SK-N-SH (cell line): ENCODE measurements at regions not wholly inside any gene's neighbourhood (a gene's known extent, or its start where the extent isn't known, plus 50 kb on each side); places are given as distances from the start of the nearest gene placed in this dataset.

ENCODE experiments used
- CTCF ChIA-PET: fragments of 300-600, 350-600 bp; formaldehyde crosslinking; extraction: SDS; loops from one replicate; lab custom pipeline; 2021; lab: Yijun Ruan, JAX
- POLR2A ChIA-PET: fragments of 350-600 bp; sonication (Branson Sonifier 250); formaldehyde crosslinking; extraction: SDS; loops from one replicate; lab custom pipeline; 2020; ENCODE audit warnings: antibody characterized with exemption, inconsistent platforms; lab: Yijun Ruan, JAX
- DNase-seq: peaks from one replicate; pipeline ENCODE4 v3.0.0; 2012
- H2AFZ ChIP-seq: fragments of 200-600 bp; sonication (generic); 2 replicates; pipeline ENCODE4 v1.8.1; 2016; ENCODE audit warnings: antibody characterized with exemption, mild to moderate bottlenecking, low read depth
- H3F3A ChIP-seq: fragments of 200-600 bp; sonication (generic); replicated peaks from 2 replicates; pipeline ENCODE3; 2016; ENCODE audit warnings: antibody characterized with exemption, mild to moderate bottlenecking; ENCODE audit not compliant: insufficient read depth
- H3K27ac ChIP-seq, 2 experiments: fragments of 200-500 bp in 1 of 2; fragments of 200-600 bp in 1 of 2; sonication (Bioruptor generic) in 1 of 2; sonication (generic), shearing (Covaris generic) in 1 of 2; 2 replicates each; pipeline versions ENCODE4 v1.5.1 to v1.6.1; 2014 to 2016; ENCODE audit warnings: low read depth in 2 of 2, inconsistent platforms in 1 of 2, low read length in 1 of 2, mild to moderate bottlenecking in 1 of 2, mixed read lengths in 1 of 2
- H3K27me3 ChIP-seq: fragments of 200-600 bp; sonication (generic), shearing (Covaris generic); 2 replicates; pipeline ENCODE4 v1.6.1; 2016; ENCODE audit warnings: mixed run types; ENCODE audit not compliant: insufficient read depth
- H3K36me3 ChIP-seq, 2 experiments: fragments of 200-500 bp in 1 of 2; fragments of 200-600 bp in 1 of 2; sonication (Bioruptor generic) in 1 of 2; sonication (generic) in 1 of 2; replicated peaks in 1 of 2; 2 replicates each; pipeline versions ENCODE3 to v1.5.1; 2014 to 2016; ENCODE audit warnings: low read length in 1 of 2, mild to moderate bottlenecking in 1 of 2; ENCODE audit not compliant: insufficient read depth in 2 of 2, control insufficient read depth in 1 of 2
- H3K4me1 ChIP-seq, 2 experiments: fragments of 200-500 bp in 1 of 2; fragments of 200-600 bp in 1 of 2; sonication (Bioruptor generic) in 1 of 2; sonication (generic), shearing (Covaris generic) in 1 of 2; 2 replicates each; pipeline versions ENCODE4 v1.5.1 to v1.6.1; 2014 to 2016; ENCODE audit warnings: low read depth in 1 of 2, low read length in 1 of 2, mixed run types in 1 of 2; ENCODE audit not compliant: insufficient read depth in 2 of 2, control insufficient read depth in 1 of 2
- H3K4me2 ChIP-seq: fragments of 200-600 bp; sonication (generic), shearing (Covaris generic); 2 replicates; pipeline ENCODE4 v1.6.1; 2017; ENCODE audit warnings: mixed run types
- H3K4me3 ChIP-seq, 2 experiments: fragments of 200-500 bp in 1 of 2; fragments of 200-600 bp in 1 of 2; sonication (Bioruptor generic) in 1 of 2; sonication (generic), shearing (Covaris generic) in 1 of 2; 2 replicates each; pipeline versions ENCODE4 v1.5.1 to v1.8.1; 2014 to 2016; ENCODE audit warnings: low read depth in 2 of 2, inconsistent platforms in 1 of 2, low read length in 1 of 2, mild to moderate bottlenecking in 1 of 2, mixed read lengths in 1 of 2, moderate library complexity in 1 of 2
- H3K79me2 ChIP-seq: fragments of 200-600 bp; sonication (generic); 2 replicates; pipeline ENCODE4 v1.8.1; 2017; ENCODE audit warnings: mild to moderate bottlenecking; ENCODE audit not compliant: insufficient read depth
- H3K9ac ChIP-seq: fragments of 200-600 bp; sonication (generic); 2 replicates; pipeline ENCODE4 v1.6.1; 2017; ENCODE audit warnings: mixed run types
- H3K9me2 ChIP-seq: fragments of 200-600 bp; sonication (generic); 2 replicates; pipeline ENCODE4 v1.6.1; 2017; ENCODE audit warnings: mixed run types
- H3K9me3 ChIP-seq: fragments of 200-600 bp; sonication (generic); 2 replicates; pipeline ENCODE4 v1.6.1; 2017; ENCODE audit warnings: mixed run types, mild to moderate bottlenecking, moderate library complexity
- H4K20me1 ChIP-seq: fragments of 200-600 bp; sonication (generic); 2 replicates; pipeline ENCODE4 v1.6.1; 2017; ENCODE audit warnings: mild to moderate bottlenecking, mixed run types; ENCODE audit not compliant: insufficient read depth
- CHD2 ChIP-seq: fragments of 150-350 bp; IDR thresholded peaks from 2 replicates; pipeline ENCODE4 v1.6.1; 2018; ENCODE audit warnings: low read length; ENCODE audit not compliant: partially characterized antibody
- EP300 ChIP-seq, 2 experiments: IDR thresholded peaks; 2 replicates each; pipeline versions ENCODE4 v1.4.0 to v1.6.1; 2012; ENCODE audit warnings: borderline replicate concordance in 1 of 2, low read depth in 1 of 2, low read length in 1 of 2
- EZH2phosphoT487 ChIP-seq: fragments of 200-600 bp; sonication (generic); IDR thresholded peaks from 2 replicates; pipeline ENCODE4 v1.6.1; 2017; ENCODE audit warnings: low read depth, mixed run types, mild to moderate bottlenecking, antibody characterized with exemption, moderate library complexity, borderline replicate concordance
- FOXM1 ChIP-seq: IDR thresholded peaks from 2 replicates; pipeline ENCODE4 v1.4.0; 2012; ENCODE audit warnings: low read depth, mild to moderate bottlenecking
- JUND ChIP-seq: IDR thresholded peaks from 2 replicates; pipeline ENCODE4 v1.4.0; 2012
- MXI1 ChIP-seq: IDR thresholded peaks from 2 replicates; pipeline ENCODE4 v1.6.1; 2012; ENCODE audit warnings: mild to moderate bottlenecking, low read depth, low read length, improper control_type of control experiment
- NRF1 ChIP-seq: IDR thresholded peaks from 2 replicates; pipeline ENCODE4 v1.6.1; 2012; ENCODE audit warnings: low read depth, mild to moderate bottlenecking, low read length
- RAD21 ChIP-seq: IDR thresholded peaks from 2 replicates; pipeline ENCODE4 v1.6.1; 2012; ENCODE audit warnings: mild to moderate bottlenecking, low read length
- RFX5 ChIP-seq: IDR thresholded peaks from 2 replicates; pipeline ENCODE4 v1.6.1; 2012; ENCODE audit warnings: mild to moderate bottlenecking, improper control_type of control experiment, low read length
- TAF1 ChIP-seq: IDR thresholded peaks from 2 replicates; pipeline ENCODE4 v1.6.1; 2012; ENCODE audit warnings: low read depth, mild to moderate bottlenecking, low read length, moderate library complexity, borderline replicate concordance
- TEAD4 ChIP-seq: IDR thresholded peaks from 2 replicates; pipeline ENCODE4 v1.4.0; 2012; ENCODE audit warnings: mild to moderate bottlenecking, borderline replicate concordance; ENCODE audit not compliant: insufficient read depth
- YY1 ChIP-seq: IDR thresholded peaks from 2 replicates; pipeline ENCODE4 v1.4.0; 2012; ENCODE audit warnings: low read depth, mild to moderate bottlenecking
- WGBS: methylation state at CpG from one replicate; pipeline ENCODE4 v1.1.6; 2017; ENCODE audit warnings: low lambda C conversion rate; 5-methylcytosine and 5-hydroxymethylcytosine counted together
- TF ChIP-seq, protein P1 (sequence below): IDR thresholded peaks from 2 replicates; pipeline ENCODE4 v1.6.1; 2012; ENCODE audit warnings: mild to moderate bottlenecking, low read depth, low read length, moderate library complexity
- TF ChIP-seq, protein P2 (sequence below): IDR thresholded peaks from 2 replicates; pipeline ENCODE4 v1.4.0; 2012; ENCODE audit warnings: low read depth, borderline replicate concordance
- TF ChIP-seq, protein P3 (sequence below): IDR thresholded peaks from 2 replicates; pipeline ENCODE4 v1.4.0; 2012; ENCODE audit warnings: low read depth, borderline replicate concordance
- TF ChIP-seq, protein P4 (sequence below): fragments of 150-350 bp; IDR thresholded peaks from 2 replicates; pipeline ENCODE4 v1.6.1; 2017; ENCODE audit warnings: antibody characterized with exemption, low read length, low read depth, borderline replicate concordance

DNA sequence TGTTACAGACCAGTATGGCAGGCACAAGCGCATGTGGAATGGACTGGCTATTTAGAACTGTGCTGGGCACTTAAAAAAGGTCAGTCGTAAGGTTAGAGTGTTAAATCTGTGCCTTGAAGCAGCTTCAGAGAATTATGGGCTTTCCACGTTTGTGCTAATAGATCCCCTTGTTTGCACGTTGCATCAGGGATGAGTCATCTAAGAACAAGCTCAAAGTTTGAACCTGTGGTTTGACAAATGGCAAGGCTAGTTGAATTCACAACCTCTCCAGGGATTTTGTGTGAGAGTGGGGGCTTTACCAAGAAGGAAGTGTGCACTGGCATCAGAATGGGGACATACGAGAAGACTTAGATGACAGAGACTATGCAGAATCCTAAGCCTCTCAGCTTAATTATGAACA, 249.6 kb downstream of the IRX1 start:
- Histone ChIP-seq H3K79me2 (no peaks in the 10 kb centered on the region), H3K36me3 (no peaks in the 10 kb centered on the region), H3K4me3 (no peak overlapping the region), H3K4me2 (no peak overlapping the region), H3K27me3 (no peaks in the 10 kb centered on the region), H4K20me1 (no peaks in the 10 kb centered on the region), H3K9me3 (no peaks in the 10 kb centered on the region), H3K4me1 (no peaks in the 10 kb centered on the region), H3F3A (no peaks in the 10 kb centered on the region), H3K9ac (no peak overlapping the region), H3K27ac (no peak overlapping the region), H2AFZ (no peak overlapping the region), H3K9me2 (no peaks in the 10 kb centered on the region)
- no peak for DNase-seq
- POLR2A ChIA-PET: no interaction called here
- TF ChIP-seq, protein P1, sequence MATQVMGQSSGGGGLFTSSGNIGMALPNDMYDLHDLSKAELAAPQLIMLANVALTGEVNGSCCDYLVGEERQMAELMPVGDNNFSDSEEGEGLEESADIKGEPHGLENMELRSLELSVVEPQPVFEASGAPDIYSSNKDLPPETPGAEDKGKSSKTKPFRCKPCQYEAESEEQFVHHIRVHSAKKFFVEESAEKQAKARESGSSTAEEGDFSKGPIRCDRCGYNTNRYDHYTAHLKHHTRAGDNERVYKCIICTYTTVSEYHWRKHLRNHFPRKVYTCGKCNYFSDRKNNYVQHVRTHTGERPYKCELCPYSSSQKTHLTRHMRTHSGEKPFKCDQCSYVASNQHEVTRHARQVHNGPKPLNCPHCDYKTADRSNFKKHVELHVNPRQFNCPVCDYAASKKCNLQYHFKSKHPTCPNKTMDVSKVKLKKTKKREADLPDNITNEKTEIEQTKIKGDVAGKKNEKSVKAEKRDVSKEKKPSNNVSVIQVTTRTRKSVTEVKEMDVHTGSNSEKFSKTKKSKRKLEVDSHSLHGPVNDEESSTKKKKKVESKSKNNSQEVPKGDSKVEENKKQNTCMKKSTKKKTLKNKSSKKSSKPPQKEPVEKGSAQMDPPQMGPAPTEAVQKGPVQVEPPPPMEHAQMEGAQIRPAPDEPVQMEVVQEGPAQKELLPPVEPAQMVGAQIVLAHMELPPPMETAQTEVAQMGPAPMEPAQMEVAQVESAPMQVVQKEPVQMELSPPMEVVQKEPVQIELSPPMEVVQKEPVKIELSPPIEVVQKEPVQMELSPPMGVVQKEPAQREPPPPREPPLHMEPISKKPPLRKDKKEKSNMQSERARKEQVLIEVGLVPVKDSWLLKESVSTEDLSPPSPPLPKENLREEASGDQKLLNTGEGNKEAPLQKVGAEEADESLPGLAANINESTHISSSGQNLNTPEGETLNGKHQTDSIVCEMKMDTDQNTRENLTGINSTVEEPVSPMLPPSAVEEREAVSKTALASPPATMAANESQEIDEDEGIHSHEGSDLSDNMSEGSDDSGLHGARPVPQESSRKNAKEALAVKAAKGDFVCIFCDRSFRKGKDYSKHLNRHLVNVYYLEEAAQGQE: no peak
- TF ChIP-seq EP300 (IDR thresholded peaks at IDR 0.05; ENCODE audit: borderline replicate concordance in 1 of 2, low read depth in 1 of 2, low read length in 1 of 2) (no peak), TEAD4 (no peak), RAD21 (no peak), NRF1 (no peak)
- TF ChIP-seq, protein P2, sequence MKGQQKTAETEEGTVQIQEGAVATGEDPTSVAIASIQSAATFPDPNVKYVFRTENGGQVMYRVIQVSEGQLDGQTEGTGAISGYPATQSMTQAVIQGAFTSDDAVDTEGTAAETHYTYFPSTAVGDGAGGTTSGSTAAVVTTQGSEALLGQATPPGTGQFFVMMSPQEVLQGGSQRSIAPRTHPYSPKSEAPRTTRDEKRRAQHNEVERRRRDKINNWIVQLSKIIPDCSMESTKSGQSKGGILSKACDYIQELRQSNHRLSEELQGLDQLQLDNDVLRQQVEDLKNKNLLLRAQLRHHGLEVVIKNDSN: no peak
- TF ChIP-seq, protein P3, sequence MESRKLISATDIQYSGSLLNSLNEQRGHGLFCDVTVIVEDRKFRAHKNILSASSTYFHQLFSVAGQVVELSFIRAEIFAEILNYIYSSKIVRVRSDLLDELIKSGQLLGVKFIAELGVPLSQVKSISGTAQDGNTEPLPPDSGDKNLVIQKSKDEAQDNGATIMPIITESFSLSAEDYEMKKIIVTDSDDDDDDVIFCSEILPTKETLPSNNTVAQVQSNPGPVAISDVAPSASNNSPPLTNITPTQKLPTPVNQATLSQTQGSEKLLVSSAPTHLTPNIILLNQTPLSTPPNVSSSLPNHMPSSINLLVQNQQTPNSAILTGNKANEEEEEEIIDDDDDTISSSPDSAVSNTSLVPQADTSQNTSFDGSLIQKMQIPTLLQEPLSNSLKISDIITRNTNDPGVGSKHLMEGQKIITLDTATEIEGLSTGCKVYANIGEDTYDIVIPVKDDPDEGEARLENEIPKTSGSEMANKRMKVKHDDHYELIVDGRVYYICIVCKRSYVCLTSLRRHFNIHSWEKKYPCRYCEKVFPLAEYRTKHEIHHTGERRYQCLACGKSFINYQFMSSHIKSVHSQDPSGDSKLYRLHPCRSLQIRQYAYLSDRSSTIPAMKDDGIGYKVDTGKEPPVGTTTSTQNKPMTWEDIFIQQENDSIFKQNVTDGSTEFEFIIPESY: no peak
- CTCF ChIA-PET: no interaction called here
- 2% methylated on average over 5 of the region's 5 CpGs for WGBS

DNA sequence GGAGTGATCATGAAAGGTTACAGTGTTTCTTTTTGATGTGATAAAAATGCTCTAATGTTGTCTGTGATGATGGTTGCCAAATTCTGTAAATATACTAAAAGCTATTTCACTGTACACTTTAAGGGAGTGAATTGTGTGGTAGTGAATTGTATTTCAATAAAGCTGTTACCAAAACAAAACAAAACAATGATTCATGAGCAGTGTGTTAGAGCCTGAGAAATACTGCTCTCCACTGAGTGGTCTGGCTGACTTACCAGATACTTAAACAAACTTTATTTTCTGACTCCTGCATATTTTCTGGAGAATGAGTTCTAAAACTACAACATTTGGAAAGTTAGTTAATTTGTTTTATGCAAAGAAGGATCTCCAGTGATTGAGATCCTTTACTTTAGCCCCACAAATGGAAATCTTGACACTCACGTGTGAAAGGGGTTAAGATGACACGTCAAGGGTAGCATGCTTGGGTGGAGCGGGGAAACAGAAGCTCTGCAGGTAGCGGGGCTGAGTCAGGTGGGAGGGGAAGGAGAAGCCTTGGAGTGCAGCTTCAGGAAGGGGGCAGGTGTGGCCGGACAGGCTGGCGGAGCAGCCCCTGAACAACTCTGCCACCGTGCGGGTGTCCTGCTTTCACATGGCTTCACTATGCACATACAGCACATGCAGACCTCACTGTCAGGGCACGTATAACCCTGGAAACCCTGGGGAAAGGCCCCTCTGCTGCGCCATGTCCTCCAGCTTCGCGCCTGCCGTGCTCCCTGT, 256.7 kb downstream of the IRX1 start:
- TF ChIP-seq RFX5: no peak
- TF ChIP-seq, protein P4, sequence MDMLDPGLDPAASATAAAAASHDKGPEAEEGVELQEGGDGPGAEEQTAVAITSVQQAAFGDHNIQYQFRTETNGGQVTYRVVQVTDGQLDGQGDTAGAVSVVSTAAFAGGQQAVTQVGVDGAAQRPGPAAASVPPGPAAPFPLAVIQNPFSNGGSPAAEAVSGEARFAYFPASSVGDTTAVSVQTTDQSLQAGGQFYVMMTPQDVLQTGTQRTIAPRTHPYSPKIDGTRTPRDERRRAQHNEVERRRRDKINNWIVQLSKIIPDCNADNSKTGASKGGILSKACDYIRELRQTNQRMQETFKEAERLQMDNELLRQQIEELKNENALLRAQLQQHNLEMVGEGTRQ: no peak
- no peak for TF ChIP-seq TAF1
- TF ChIP-seq, protein P2: no peak
- TF ChIP-seq MXI1: no peak
- no peak for TF ChIP-seq RAD21
- no peak for TF ChIP-seq YY1
- no peak for TF ChIP-seq FOXM1
- no peak for TF ChIP-seq CHD2
- TF ChIP-seq EZH2phosphoT487: no peak
- no peak for TF ChIP-seq JUND
- H3K36me3 ChIP-seq: no peaks in the 10 kb centered on the region
- H3K4me3 ChIP-seq: no peak overlapping the region
- DNase-seq: no peak
- no peak overlapping the region for H3K4me2 ChIP-seq
- no peaks in the 10 kb centered on the region for H3K27me3 ChIP-seq
- no peak overlapping the region for H3K9ac ChIP-seq
- H3F3A ChIP-seq: no peaks in the 10 kb centered on the region
- no peak overlapping the region for H3K27ac ChIP-seq
- WGBS: 12% methylated on average over 9 of the region's 13 CpGs
- H3K79me2 ChIP-seq: no peaks in the 10 kb centered on the region
- ChIA-PET POLR2A (no interaction called here), CTCF (no interaction called here)
- H3K9me2 ChIP-seq: no peaks in the 10 kb centered on the region
- no peak overlapping the region for H2AFZ ChIP-seq
- H3K4me1 ChIP-seq: no peaks in the 10 kb centered on the region
- H3K9me3 ChIP-seq: no peaks in the 10 kb centered on the region
- no peaks in the 10 kb centered on the region for H4K20me1 ChIP-seq
